ENCODE measurements at regions not wholly inside any gene's neighbourhood (a gene's known extent, or its start where the extent isn't known, plus 50 kb on each side); places are given as distances from the start of the nearest gene placed in this dataset.

DNA sequence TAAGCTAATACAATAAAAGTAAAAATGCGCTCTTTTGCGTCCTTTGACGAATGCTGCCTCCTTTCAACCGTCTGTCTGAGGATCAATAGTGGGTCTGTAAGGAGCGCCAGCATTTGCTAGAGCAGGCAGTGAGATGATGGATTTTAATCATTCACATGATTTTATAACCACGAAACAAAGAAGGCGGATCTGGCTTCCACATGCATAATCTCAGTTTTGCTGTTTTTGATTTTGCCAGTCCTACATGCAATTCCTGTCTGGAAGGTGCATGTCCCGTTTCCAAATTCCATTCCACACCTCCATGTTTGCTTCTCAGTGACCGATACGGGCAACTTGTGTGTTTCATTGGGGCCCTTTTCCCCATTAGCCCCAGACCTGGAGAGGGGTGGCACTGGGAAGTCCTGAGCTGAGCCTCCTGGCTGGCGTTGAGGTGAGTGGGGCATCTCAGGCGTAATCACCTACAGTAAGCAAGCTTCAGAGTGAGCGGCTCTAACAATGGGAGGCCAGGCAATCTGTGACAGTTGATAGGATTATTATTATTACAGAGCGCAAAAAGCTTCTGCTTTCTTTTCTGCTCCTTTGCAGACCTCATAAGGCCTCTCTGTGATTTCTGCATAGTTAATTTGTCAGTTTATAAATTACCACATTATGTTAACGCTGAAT is 405.4 kb downstream of the ZSWIM6 start:
- TF ChIP-seq, protein P1, sequence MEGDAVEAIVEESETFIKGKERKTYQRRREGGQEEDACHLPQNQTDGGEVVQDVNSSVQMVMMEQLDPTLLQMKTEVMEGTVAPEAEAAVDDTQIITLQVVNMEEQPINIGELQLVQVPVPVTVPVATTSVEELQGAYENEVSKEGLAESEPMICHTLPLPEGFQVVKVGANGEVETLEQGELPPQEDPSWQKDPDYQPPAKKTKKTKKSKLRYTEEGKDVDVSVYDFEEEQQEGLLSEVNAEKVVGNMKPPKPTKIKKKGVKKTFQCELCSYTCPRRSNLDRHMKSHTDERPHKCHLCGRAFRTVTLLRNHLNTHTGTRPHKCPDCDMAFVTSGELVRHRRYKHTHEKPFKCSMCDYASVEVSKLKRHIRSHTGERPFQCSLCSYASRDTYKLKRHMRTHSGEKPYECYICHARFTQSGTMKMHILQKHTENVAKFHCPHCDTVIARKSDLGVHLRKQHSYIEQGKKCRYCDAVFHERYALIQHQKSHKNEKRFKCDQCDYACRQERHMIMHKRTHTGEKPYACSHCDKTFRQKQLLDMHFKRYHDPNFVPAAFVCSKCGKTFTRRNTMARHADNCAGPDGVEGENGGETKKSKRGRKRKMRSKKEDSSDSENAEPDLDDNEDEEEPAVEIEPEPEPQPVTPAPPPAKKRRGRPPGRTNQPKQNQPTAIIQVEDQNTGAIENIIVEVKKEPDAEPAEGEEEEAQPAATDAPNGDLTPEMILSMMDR (IDR thresholded peaks at IDR 0.05; ENCODE audit: low read depth, low read length, missing input control), result no peak
- TF ChIP-seq JUND (IDR thresholded peaks at IDR 0.05), result no peak
- TF ChIP-seq, protein P2, sequence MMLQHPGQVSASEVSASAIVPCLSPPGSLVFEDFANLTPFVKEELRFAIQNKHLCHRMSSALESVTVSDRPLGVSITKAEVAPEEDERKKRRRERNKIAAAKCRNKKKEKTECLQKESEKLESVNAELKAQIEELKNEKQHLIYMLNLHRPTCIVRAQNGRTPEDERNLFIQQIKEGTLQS (IDR thresholded peaks at IDR 0.05), result no peak
- TF ChIP-seq YY1 (IDR thresholded peaks at IDR 0.05), result no peak
- no peak for TF ChIP-seq GABPA (IDR thresholded peaks at IDR 0.05 in 1 of 2, conservative IDR thresholded peaks at IDR 0.05 in 1 of 2)
